OCI-LY7 (cell line): ENCODE measurements at regions not wholly inside any gene's neighbourhood (a gene's known extent, or its start where the extent isn't known, plus 50 kb on each side); places are given as distances from the start of the nearest gene placed in this dataset.

Experiments used
- BruUV-seq: library from RNA; stranded (reverse); fragments of 400-500 nt; replicated peaks from 2 replicates; lab custom pipeline; 2021; lab: Mats Ljungman, UMichigan
- CTCF ChIA-PET: fragments of 300-600 bp; sonication (Branson Sonifier 250); formaldehyde crosslinking; loops from one replicate; lab custom pipeline; 2022; ENCODE audit warnings: antibody characterized with exemption; ENCODE audit not compliant: unreplicated experiment; lab: Charles Lee
- POLR2A ChIA-PET: fragments of 300-600 bp; sonication (Branson Sonifier 250); formaldehyde crosslinking; loops from one replicate; lab custom pipeline; 2022; ENCODE audit warnings: antibody characterized with exemption; lab: Charles Lee
- DNase-seq: peaks from one replicate; pipeline ENCODE4 v3.0.0-alpha.2; 2015; ENCODE audit warnings: low spot score
- H2AFZ ChIP-seq: fragments of 200-600 bp; sonication (generic), shearing (Covaris generic); 2 replicates; pipeline ENCODE4 v1.6.1; 2014; ENCODE audit warnings: mild to moderate bottlenecking, antibody characterized with exemption, low read length, moderate library complexity
- H3K27ac ChIP-seq: fragments of 200-600 bp; sonication (generic); 2 replicates; pipeline ENCODE4 v1.5.1; 2014; ENCODE audit warnings: mixed run types, low read depth, mild to moderate bottlenecking, moderate library complexity, low read length, inconsistent platforms; ENCODE audit not compliant: poor library complexity, severe bottlenecking
- H3K36me3 ChIP-seq: fragments of 200-600 bp; sonication (generic); 2 replicates; pipeline ENCODE4 v1.6.1; 2014; ENCODE audit warnings: mild to moderate bottlenecking, antibody characterized with exemption, low read length, moderate library complexity, mixed read lengths; ENCODE audit not compliant: insufficient read depth
- H3K4me1 ChIP-seq: fragments of 200-600 bp; sonication (generic); 2 replicates; pipeline ENCODE4 v1.5.1; 2014; ENCODE audit warnings: mild to moderate bottlenecking, low read length; ENCODE audit not compliant: insufficient read depth, poor library complexity, severe bottlenecking
- H3K4me2 ChIP-seq: fragments of 200-600 bp; sonication (generic); 2 replicates; pipeline ENCODE4 v1.6.1; 2014; ENCODE audit warnings: mild to moderate bottlenecking, low read length
- H3K4me3 ChIP-seq: fragments of 200-600 bp; sonication (generic); 2 replicates; pipeline ENCODE4 v1.5.1; 2014; ENCODE audit warnings: mild to moderate bottlenecking, low read depth, low read length; ENCODE audit not compliant: poor library complexity, severe bottlenecking
- H3K79me2 ChIP-seq: fragments of 200-600 bp; sonication (generic); 2 replicates; pipeline ENCODE4 v1.6.1; 2016; ENCODE audit warnings: low read depth, mild to moderate bottlenecking, low read length, moderate library complexity, mixed read lengths; ENCODE audit not compliant: insufficient read depth
- H3K9me2 ChIP-seq: fragments of 200-600 bp; sonication (generic); 2 replicates; pipeline ENCODE4 v1.6.1; 2016; ENCODE audit warnings: mild to moderate bottlenecking, low read length, mixed read lengths; ENCODE audit not compliant: insufficient read depth
- H3K9me3 ChIP-seq: fragments of 200-600 bp; sonication (generic); 2 replicates; pipeline ENCODE4 v1.6.1; 2014; ENCODE audit warnings: mild to moderate bottlenecking, mixed run types, low read length, mixed read lengths
- H4K20me1 ChIP-seq: fragments of 200-600 bp; sonication (generic); 2 replicates; pipeline ENCODE4 v1.6.1; 2014; ENCODE audit warnings: mild to moderate bottlenecking, antibody characterized with exemption, low read length, moderate library complexity, mixed read lengths; ENCODE audit not compliant: insufficient read depth
- EZH2phosphoT487 ChIP-seq: fragments of 200-600 bp; sonication (generic); IDR thresholded peaks from 2 replicates; pipeline ENCODE4 v1.6.1; 2018; ENCODE audit warnings: low read depth, borderline replicate concordance, mild to moderate bottlenecking, mixed run types, antibody characterized with exemption, low read length, moderate library complexity, mixed read lengths
- intact Hi-C: fragments of 100-400 bp; cut with micrococcal nuclease; formaldehyde crosslinking; loops from one replicate; pipeline ENCODE4 v1.10.0; 2022; ENCODE audit not compliant: unreplicated experiment
- TF ChIP-seq, protein P1 (sequence below): fragments of 200-600 bp; sonication (generic); conservative IDR thresholded peaks from 2 replicates; pipeline ENCODE4 v1.5.1; 2014; ENCODE audit warnings: mild to moderate bottlenecking, antibody characterized with exemption, low read length, moderate library complexity, mixed read lengths

DNA sequence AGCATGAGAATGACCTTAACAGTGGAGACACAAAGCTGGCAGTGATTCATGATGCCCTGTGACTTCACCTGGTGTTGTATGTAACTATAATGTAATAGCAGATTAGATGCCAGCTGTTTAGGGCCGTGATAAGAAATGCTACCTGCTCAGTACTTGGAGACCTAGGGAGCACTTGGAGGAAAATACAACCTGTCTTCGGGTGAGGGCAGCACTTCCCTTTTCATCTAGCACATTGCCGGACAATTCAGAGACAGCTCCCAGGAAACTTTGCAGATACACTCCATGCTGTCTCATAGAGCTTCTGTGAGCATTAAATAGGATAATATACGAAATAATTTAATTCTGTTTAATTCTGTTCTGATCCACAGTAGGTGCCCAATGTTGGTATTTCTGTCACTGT lies 668.5 kb downstream of the TSN start:
- Histone ChIP-seq H3K27ac (no peak overlapping the region), H3K4me2 (no peak overlapping the region), H3K9me3 (no peaks in the 10 kb centered on the region), H3K4me3 (no peak overlapping the region), H3K4me1 (no peaks in the 10 kb centered on the region), H3K79me2 (no peaks in the 10 kb centered on the region), H4K20me1 (no peaks in the 10 kb centered on the region), H3K36me3 (no peaks in the 10 kb centered on the region), H3K9me2 (no peaks in the 10 kb centered on the region), H2AFZ (no peak overlapping the region)
- no TSS peak for BruUV-seq
- POLR2A ChIA-PET: no interaction called here
- TF ChIP-seq, protein P1, sequence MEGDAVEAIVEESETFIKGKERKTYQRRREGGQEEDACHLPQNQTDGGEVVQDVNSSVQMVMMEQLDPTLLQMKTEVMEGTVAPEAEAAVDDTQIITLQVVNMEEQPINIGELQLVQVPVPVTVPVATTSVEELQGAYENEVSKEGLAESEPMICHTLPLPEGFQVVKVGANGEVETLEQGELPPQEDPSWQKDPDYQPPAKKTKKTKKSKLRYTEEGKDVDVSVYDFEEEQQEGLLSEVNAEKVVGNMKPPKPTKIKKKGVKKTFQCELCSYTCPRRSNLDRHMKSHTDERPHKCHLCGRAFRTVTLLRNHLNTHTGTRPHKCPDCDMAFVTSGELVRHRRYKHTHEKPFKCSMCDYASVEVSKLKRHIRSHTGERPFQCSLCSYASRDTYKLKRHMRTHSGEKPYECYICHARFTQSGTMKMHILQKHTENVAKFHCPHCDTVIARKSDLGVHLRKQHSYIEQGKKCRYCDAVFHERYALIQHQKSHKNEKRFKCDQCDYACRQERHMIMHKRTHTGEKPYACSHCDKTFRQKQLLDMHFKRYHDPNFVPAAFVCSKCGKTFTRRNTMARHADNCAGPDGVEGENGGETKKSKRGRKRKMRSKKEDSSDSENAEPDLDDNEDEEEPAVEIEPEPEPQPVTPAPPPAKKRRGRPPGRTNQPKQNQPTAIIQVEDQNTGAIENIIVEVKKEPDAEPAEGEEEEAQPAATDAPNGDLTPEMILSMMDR: no peak
- DNase-seq: no peak
- CTCF ChIA-PET: no interaction called here
- intact Hi-C loops: no loop called here

DNA sequence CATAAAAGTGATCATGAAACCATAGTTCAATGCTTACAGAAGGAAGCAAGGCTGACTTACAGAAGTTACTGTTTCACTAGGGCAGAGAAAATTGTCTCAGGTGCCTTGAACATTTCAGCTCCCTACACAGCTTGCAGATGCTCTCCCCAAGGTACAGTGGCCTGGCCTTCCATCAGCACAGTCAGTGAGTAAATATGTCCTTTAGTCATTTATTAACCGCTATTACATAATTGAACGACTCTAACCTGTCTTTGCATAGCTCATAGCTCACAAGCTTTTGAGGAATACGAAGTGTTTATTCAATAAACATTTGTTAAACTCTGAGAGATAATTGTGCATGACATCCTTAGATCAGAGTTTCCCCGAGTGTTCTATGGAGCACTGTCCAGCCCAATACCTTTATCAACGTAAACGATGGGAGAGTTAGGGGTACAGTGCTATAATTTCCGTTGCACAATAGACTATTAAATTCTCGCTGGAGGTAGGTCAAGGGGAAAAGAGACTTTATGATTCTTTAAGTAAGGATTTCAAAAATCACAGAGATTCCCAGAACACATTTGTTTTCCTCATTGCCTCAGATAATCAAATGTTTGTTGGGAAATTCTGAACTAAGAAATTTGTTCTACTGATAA lies 677.8 kb downstream of the TSN start:
- DNase-seq: no peak
- no peak overlapping the region for H3K4me2 ChIP-seq
- H3K4me1 ChIP-seq: no peaks in the 10 kb centered on the region
- H3K9me3 ChIP-seq: no peaks in the 10 kb centered on the region
- H3K9me2 ChIP-seq: no peaks in the 10 kb centered on the region
- no peaks in the 10 kb centered on the region for H3K79me2 ChIP-seq
- H3K4me3 ChIP-seq: no peak overlapping the region
- H3K27ac ChIP-seq: no peak overlapping the region
- BruUV-seq: no TSS peak
- TF ChIP-seq EZH2phosphoT487: no peak
- TF ChIP-seq, protein P1: no peak
- H4K20me1 ChIP-seq: no peaks in the 10 kb centered on the region
- CTCF ChIA-PET: no interaction called here
- H2AFZ ChIP-seq: no peak overlapping the region
- intact Hi-C loops: no loop called here
- POLR2A ChIA-PET: interaction anchor here (0.6 kb wide), 1 partner anchor 1078 kb away, joined by 4 read pairs; no protein-coding TSS in a partner anchor
- H3K36me3 ChIP-seq: no peaks in the 10 kb centered on the region

DNA sequence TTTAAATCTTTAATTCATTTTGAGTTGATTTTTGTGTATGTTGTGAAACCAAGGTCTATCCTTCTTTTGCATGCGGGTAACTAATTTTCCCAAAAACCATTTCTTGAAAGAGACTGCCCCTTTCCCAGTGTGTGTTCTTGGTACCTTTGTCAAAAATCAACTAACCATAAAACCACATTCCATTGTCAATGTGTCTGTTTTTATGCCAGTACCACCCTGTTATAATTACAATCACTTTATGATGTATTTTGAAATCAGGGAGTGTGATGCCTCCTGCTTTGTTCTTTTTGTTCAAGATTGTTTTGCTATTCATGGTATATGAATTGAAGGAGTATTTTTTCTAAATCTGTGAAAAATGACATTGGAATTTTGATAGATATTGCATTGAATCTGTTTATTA lies 689.6 kb downstream of the TSN start:
- BruUV-seq: no TSS peak
- ChIA-PET CTCF (no interaction called here), POLR2A (no interaction called here)
- Histone ChIP-seq H3K4me2 (no peak overlapping the region), H3K4me3 (no peak overlapping the region), H3K9me2 (no peaks in the 10 kb centered on the region), H3K9me3 (no peaks in the 10 kb centered on the region), H4K20me1 (no peaks in the 10 kb centered on the region), H3K36me3 (no peaks in the 10 kb centered on the region), H3K4me1 (no peaks in the 10 kb centered on the region), H3K27ac (no peak overlapping the region), H2AFZ (no peak overlapping the region), H3K79me2 (no peaks in the 10 kb centered on the region)
- TF ChIP-seq EZH2phosphoT487: no peak
- TF ChIP-seq, protein P1: no peak
- DNase-seq: no peak
- intact Hi-C loops: no loop called here
